ENCODE measurements at regions not wholly inside any gene's neighbourhood (a gene's known extent, or its start where the extent isn't known, plus 50 kb on each side); places are given as distances from the start of the nearest gene placed in this dataset.
A peak's percentile ranks its signal among the peaks of the same experiment; 100 is the strongest.

DNA sequence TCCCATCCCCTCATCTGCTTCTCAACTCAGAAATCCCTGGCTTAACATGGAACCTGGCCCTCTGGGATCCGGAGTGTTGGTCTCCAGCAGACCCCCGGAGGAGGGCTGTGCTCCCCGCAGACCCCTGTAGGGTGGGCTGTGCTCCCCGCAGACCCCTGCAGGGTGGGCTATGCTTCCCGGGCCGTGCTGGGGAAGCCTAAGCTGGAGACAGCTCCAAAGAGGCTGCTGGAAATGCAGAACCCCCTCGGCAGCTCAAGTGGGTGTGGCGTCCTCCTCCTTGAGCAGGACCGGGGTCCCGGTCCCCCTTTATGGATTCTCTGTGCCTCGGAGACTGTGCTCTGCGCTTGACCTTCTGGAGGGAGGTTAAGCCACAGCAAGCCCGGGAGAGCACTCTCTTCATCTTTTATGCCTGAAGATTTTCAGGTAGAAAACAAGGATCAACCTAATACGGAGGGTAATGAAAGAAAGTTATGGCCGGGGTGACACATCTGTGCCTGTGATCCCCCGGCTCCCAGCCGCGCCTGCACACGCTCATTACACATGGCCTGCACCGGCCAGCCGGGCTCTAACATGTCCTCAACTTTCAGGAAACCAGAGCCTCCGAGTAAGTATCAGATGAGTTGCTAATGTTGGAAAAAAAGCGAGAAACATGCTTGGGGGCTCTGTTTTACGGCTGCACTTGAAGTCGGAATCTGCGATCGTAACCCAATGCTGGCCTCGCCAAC is 87.7 kb upstream of the ACTRT2 start:
- Histone ChIP-seq H3K36me3 (no peaks in the 10 kb centered on the region), H3K4me3 (no peak overlapping the region), H3K4me1 (no peaks in the 10 kb centered on the region), H3K9me3 (no peaks in the 10 kb centered on the region), H3K27ac (no peak overlapping the region), H3K27me3 (ENCODE audit: low read depth) (peaks cover 37% of the 10 kb centered on the region)
- intact Hi-C loops (cut with DNase I) = no loop called here
- no peak for ATAC-seq
- TF ChIP-seq, protein P1, sequence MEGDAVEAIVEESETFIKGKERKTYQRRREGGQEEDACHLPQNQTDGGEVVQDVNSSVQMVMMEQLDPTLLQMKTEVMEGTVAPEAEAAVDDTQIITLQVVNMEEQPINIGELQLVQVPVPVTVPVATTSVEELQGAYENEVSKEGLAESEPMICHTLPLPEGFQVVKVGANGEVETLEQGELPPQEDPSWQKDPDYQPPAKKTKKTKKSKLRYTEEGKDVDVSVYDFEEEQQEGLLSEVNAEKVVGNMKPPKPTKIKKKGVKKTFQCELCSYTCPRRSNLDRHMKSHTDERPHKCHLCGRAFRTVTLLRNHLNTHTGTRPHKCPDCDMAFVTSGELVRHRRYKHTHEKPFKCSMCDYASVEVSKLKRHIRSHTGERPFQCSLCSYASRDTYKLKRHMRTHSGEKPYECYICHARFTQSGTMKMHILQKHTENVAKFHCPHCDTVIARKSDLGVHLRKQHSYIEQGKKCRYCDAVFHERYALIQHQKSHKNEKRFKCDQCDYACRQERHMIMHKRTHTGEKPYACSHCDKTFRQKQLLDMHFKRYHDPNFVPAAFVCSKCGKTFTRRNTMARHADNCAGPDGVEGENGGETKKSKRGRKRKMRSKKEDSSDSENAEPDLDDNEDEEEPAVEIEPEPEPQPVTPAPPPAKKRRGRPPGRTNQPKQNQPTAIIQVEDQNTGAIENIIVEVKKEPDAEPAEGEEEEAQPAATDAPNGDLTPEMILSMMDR (IDR thresholded peaks at IDR 0.05) = no peak
- peak; percentile 19 for DNase-seq

- intact Hi-C loops (cut with DNase I) = no loop called here
- Histone ChIP-seq H3K36me3 (no peaks in the 10 kb centered on the region), H3K9me3 (no peaks in the 10 kb centered on the region), H3K27ac (no peak overlapping the region), H3K27me3 (ENCODE audit: low read depth) (peaks cover 31% of the 10 kb centered on the region), H3K4me3 (no peak overlapping the region), H3K4me1 (no peaks in the 10 kb centered on the region)
- ATAC-seq (no peak), DNase-seq (peak; percentile 20)
- TF ChIP-seq, protein P1 (IDR thresholded peaks at IDR 0.05) = no peak
Measured at GRCh38 chr1:2934156-2934540, 87.1 kb upstream of the ACTRT2 start.

DNA sequence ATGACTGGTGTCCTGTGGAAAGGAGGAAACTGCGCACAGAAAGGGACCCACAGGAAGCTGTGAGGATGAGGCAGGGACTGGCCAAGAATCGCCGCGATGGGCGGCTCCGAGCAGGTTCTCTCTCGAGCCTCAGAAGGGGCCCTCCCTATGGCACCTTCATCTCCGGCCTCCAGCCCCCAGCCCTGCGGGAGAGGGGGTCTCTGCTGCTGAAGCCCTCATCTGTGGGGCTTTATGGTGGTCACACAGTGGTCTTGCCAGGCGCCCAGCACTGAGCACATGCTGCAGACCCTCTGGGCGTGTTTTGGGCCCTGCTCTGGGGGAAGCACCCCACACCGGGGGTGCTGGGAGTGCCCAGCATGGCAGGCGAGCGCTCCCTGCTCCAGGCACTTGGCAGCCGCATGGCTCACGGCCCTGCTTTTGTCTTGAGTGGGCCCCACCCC is 86.6 kb upstream of the ACTRT2 start:
- intact Hi-C loops (cut with DNase I) = no loop called here
- Histone ChIP-seq H3K27me3 (ENCODE audit: low read depth) (peaks cover 29% of the 10 kb centered on the region), H3K36me3 (no peaks in the 10 kb centered on the region), H3K4me3 (no peak overlapping the region), H3K27ac (no peak overlapping the region), H3K9me3 (no peaks in the 10 kb centered on the region), H3K4me1 (no peaks in the 10 kb centered on the region)
- DNase-seq (peak; percentile 26), ATAC-seq (no peak)
- TF ChIP-seq, protein P1 (IDR thresholded peaks at IDR 0.05) = no peak

GRCh38 chr1:2935184-2935583 is 86.1 kb upstream of the ACTRT2 start:
- peaks cover 28% of the 10 kb centered on the region for H3K27me3 ChIP-seq (ENCODE audit: low read depth)
- H3K36me3 ChIP-seq = no peaks in the 10 kb centered on the region
- TF ChIP-seq, protein P1 (IDR thresholded peaks at IDR 0.05) = no peak
- ATAC-seq (no peak), DNase-seq (peak; percentile 15)
- H3K9me3 ChIP-seq = no peaks in the 10 kb centered on the region
- H3K4me1 ChIP-seq = no peaks in the 10 kb centered on the region
- H3K27ac ChIP-seq = no peak overlapping the region
- intact Hi-C loops (cut with DNase I) = no loop called here
- H3K4me3 ChIP-seq = no peak overlapping the region

DNA sequence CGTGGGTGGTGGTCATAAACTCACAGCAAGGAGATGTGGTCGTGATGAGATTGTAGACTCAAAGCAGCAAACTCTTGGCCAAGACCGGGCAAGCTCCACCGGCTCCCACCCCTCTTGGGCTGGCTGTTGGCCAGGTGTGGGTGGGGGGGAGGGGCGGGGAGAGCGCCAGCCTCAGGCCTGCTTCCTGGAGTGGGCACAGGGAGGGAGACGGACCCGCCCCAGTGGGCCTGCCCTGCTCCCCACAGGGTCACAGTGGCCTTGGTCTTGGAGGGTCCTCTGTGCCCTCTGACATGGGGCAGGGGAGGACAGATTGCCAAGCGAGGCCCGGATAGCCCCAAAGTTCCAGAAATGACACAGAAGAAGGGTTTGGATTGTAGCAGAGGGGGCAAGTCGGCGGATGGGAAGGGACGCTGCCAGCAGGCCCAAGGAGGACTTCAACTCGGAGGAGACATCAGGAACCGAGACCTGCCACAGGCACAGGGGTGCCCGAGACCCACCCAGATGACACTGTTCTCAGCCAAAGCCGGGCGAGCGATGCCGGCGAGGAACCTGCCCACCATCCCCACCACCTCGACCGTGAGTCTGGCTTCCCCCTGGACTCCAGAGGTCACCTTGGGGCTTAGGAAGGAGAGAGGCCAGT is 85.4 kb upstream of the ACTRT2 start:
- DNase-seq (peak; percentile 25), ATAC-seq (no peak)
- no peaks in the 10 kb centered on the region for H3K36me3 ChIP-seq
- no peak overlapping the region for H3K27ac ChIP-seq
- H3K27me3 ChIP-seq (ENCODE audit: low read depth) = peaks cover 24% of the 10 kb centered on the region
- no peak overlapping the region for H3K4me3 ChIP-seq
- H3K4me1 ChIP-seq = no peaks in the 10 kb centered on the region
- TF ChIP-seq, protein P1 (IDR thresholded peaks at IDR 0.05) = no peak
- peaks cover 6% of the 10 kb centered on the region for H3K9me3 ChIP-seq
- intact Hi-C loops (cut with DNase I) = no loop called here
